CD4-positive, alpha-beta T cell treated with Interleukin-4 for 1 hour (primary cell): ENCODE measurements at regions not wholly inside any gene's neighbourhood (a gene's known extent, or its start where the extent isn't known, plus 50 kb on each side); places are given as distances from the start of the nearest gene placed in this dataset.

ENCODE experiments used
- DNase-seq, 2 donors: peaks; one replicate each; pipeline ENCODE4 v3.0.0-alpha.2; 2020 to 2022

DNA sequence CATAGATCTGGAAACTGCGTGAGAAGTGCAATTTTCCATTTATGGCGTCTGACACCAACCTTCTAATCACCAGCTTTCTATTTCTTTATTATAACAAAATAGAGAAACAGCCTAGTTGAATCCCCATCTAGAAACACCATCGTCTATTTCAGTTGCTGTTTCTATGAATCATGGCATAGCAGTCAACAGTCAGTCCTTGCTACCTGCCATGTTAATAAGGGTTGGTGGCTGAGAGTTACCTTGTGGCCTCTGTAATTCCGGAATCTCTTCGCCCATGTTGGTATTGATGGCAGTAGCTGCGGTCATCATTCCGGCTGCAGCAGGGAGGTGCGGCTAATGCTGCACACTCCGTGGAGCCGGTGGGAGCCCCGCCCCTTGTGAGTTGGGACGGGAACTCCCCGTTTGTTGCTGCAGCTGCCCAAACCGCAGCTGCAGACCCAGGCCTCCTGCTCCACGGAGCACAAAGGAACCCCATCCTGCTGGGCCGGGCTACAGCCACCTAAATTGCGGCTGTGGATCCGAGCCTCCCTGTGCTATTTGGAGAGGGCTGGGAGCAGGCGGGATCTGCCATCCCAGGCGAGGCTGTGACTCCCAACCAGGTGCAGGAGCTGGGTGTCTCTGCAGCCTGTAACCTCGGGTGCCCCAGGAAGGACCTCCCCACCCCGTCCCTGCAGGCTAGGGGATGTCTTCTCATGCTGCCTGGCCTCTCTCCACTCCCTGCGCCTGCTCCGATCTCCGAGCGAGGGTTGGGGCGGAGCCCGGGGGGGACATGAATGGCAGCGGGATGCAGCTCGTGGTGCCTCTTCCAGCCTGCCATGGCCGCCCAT is 115.4 kb upstream of the STK26 start:
- no peak for DNase-seq

DNA sequence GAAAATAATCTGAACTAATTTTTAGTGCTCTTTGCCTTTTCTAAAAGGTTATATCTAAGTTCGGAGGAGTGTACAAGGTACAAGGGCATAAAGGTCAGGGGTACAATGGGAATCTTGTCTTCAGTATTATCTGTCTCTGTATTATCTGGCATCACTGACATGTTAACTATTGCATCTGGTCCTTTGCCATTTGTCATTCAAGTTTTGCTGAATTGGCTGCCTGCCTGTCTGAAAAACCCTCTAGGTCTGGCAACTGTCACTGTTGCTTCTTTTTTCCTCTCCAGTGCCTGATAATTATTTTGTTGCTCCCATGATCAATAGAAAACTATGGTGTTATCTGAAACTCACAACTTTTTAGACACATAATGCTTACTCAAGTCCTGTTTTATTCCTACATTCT is 112.5 kb upstream of the STK26 start:
- DNase-seq, result no peak

DNA sequence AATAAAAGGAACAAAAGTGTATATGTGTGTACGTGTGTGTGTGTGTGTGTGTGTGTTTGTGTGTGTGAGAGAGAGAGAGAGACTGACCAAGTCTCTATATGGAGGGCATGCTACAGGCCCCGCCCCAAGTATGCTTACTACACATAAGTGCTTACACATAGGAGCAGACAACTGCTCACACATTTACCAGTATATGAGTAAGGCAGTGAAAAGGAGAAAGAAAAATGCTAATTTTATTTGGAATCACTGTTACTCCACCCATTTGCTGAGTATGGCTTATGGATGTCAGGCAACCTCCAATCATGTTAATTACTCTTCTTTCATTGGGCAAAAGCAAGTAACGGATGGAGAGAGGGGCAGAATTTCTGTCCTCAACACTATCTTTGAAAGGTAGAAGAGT is 107.6 kb upstream of the STK26 start:
- DNase-seq, result no peak

DNA sequence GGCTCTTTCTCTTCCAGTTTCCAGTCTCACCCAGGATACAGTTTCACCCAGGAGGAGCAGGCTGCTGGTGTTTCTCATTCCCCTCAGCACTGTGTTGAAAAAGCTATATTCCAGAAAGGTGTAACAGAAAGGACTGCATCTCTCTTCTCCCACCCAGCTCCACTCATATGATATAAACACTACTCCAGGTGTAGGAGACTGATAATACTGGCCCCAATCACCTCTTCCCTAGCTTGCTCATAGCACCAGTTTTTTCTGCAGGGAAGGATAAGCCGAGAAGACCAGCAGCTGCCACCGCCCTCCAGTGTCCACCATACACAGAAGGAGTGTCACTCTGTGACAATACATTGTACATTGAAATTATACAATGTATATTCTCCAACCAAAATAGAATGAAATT is 105.5 kb upstream of the STK26 start:
- DNase-seq, result no peak

DNA sequence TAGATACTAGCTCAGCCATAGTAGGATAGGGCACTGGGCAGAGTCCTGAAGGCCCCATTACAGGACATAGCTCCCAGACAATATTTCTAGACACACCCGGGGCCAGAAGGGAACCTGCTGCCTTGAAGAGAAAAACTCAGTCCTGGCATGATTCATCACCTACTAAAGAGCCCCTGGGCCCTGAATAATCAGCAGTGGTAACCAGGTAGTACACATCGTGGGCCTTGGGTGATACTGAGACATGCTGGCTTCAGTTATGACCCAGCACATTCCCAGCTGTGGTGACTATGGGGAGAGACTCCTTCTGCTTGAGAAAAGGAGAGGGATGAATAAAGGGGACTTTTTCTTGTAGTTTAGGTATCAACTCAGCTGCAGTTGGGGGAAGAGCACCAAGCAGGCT is 104.3 kb upstream of the STK26 start:
- no peak for DNase-seq

DNA sequence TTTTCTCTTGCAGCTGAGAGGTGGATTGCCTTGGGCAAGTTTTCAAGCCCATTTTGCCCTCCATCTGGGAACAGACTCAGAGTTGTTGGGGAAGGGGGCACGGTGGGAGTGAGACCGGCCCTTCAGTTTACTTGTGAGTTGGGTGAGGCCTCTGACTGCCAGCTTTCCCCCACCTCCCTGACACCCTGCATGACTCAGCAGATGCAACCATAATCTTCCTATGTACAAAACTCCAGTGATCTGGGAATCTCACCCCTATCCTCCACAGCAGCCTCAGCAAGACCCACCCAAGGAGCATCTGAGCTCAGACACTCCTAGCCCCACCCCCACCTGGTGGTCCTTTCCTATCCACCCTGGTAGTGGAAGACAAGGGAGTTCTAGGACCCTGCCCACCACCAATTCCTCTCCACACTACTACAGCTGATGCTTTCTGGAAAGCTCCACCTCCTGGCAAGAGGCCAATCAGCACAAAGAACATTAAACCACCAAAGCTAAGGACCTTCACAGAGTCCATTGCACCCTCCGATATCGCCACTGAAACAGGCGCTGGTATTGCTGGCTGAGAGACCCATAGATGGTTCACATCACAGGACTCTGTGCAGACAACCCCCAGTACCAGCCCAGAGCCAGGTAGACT is 99.4 kb upstream of the STK26 start:
- DNase-seq, result no peak

DNA sequence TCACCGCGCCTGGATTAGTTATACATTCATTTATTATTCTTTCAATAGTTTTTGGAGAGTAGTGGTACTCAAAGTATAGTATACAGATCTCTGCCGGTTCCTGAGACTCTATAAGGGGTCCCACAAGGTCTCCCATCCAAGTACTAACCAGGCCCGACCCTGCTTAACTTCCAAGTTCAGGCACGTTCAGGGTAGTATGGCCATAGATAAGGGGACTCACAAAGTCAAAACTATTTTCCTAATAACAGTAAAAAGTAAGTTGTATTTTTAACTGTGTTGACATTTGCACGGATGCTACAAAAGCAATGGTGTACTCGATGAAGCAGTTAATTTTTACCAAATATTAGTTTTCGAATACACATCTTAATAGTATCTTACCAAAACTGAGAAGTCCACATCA is 84.4 kb upstream of the STK26 start:
- DNase-seq, result no peak

DNA sequence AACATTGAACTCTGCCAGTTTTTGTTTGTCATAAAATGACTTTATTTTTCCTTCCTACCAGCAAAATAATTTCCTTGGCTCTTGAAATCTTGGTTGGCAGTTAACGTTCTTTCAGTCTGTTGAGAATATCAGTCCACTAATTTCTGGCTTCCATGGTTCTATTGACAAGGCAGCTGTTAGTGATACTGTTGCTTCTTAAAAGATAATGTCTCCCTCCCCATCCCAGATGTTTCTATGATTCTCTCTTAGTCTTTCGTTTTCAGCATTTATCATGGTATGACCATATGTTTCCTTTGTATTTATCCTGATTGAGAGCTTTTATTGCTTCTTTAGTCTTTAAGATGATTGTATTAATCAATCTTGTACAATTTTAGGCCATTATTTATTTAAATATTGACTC is 81.1 kb upstream of the STK26 start:
- no peak for DNase-seq

DNA sequence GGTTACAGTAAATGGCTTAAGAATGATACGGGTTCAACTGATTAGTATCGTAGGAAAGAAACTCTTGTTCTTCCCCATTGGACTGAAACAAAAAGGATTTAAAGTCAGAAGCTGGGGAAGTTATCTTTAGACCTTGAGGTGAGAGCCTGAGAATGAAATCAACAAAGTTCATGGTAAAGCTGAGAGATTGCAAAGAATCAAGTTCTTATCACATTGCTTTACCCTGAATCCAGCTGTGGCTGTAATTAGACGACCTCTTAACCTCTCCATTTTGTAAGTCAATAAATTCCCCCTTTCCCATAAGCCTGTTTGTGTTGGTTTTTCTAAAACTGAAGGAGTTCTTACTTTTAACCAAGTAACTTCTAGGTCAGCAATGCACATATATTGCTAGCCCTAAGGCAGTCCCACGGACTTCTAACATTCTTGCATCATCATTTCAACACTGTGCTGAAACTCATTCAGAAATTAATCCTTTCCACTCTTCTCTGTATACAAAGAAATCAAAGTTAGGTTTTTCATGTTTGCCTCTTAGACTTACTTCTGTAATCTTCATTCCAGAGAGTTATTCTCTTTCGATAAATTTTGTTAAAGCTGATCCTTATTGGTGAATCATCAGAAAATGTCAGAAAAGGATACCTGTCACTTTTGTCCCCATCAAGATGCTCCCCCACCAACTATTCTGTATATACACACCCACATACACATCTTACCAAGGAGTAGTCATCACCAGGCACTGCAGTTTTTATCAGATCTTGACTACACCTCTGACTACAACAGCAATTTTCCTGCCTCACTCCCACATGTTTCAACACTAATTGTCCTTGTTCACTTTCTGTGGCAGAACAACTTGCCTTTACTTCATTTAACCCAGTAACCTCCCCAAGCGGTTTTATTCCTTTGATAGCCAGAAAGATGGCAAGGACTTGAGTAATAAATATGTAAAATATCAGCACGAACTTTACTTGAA is 77.9 kb upstream of the STK26 start:
- DNase-seq, result no peak

DNA sequence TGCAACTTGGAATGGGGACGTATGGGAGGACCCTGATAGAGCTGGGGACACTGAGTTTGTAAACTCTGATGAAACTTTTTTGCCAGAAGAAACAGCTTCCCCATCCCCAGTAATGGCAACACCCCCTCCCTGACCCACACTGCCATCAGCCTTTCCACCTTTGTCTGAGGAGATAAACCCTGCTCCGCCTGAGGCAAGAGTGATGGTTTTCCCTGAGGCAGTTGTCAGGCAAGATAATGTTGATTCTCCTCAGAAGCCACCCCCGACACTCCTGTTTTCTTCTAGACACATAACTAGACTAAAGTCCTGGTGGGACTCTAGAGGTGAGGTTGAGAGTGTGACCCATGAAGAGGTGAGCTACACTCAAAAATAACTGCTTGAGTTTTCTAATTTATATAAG is 71.9 kb upstream of the STK26 start:
- DNase-seq, result no peak

DNA sequence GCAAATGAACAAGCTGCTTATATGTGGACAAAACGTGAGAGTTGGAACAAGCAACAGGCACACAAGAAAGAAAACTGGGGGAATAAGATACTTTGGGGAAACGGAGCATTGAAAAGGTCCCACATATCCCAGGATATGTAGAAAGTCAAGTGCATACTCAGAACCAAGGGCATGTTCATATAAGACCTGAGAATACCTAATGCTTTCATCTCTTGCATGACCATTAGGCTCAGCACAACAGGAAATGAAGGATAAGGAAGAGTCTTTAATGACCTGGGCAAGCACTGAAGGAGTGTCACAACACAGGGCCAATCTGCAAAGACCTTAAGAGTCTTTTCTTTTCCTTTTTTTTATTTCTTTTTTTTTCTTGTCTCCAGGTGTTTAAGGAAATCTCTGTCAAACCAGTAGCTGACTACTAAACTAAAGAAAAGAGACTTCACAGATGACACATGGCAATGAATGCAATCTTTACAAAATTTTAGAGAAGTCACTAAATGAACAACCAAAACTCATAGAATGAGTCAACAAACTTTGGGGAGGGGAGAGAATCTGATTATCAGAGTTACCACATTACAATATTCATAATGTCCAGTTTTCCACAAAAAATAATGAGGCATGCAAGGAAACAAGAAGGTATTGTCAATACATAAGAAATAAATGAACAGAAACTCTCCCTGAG is 67.9 kb upstream of the STK26 start:
- no peak for DNase-seq

DNA sequence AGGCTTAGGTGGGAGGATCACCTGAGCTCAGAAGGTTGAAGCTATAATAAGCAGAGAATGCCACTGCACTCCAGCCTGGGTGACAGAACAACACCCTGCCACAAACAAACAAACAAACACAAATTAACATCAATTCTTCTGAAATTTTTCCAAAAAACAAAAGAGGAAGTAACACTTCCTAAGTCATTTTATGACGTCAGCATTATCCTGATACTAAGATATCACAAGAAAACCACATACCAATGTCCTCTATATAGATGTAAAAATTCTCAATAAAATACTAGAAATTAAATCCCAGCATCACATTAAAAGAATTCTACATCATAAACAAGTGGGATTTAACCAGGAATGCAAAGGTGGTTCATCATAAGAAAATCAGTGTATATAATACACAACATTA is 64.4 kb upstream of the STK26 start:
- no peak for DNase-seq

DNA sequence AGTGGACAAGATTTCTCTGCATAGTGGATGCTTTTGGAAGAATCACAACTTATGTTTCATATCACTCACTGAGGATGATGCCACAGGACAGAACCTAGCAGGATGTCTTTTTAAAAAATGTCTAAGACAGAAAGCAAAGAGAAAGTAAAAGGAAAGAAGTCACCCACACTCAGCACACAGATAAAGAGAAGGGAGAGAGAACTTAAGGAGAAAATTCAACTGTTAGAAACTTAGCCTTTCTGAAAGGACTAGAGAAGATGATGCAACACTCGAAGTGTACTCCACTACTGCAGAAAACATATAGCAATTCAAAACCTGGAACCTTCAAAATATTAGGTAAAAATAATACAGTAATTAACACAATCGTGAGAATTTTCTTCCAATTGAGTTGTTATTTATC is 52.8 kb upstream of the STK26 start:
- no peak for DNase-seq
